SHP77 (cell line): ENCODE measurements at regions not wholly inside any gene's neighbourhood (a gene's known extent, or its start where the extent isn't known, plus 50 kb on each side); places are given as distances from the start of the nearest gene placed in this dataset.

Experiments used
- DNase-seq, 2 experiments: peaks; one replicate each; lab custom pipeline; 2025; lab: John Stamatoyannopoulos, UW

GRCh38 chr7:120164-120991, 72.0 kb upstream of the FAM20C start:
- DNase-seq: no peak

GRCh38 chr7:121002-121785, 71.2 kb upstream of the FAM20C start:
- no peak for DNase-seq

DNA sequence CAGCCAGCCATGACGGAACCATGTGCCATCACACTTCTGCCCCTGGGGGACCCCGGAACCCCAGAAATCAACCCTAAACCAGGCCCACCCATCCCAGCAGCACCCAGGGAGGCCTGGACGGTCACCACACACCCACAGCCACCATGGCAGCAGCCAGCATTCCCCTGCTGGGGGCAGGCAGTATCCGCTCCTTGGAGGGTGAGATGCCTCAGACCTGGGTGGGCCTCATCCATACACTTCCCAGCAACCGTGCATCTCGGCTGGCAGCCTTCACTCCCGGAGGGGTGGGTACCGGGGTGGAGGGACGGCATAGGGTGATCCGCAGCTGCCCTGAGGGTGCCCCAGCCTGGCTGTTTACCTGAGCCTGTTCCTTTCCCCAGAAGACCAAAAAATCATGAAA, 69.1 kb upstream of the FAM20C start:
- no peak for DNase-seq

- DNase-seq: peak; percentile 6 to 18
Measured at GRCh38 chr7:124130-124949, 68.0 kb upstream of the FAM20C start.

- no peak for DNase-seq
Measured at GRCh38 chr7:125061-125475, 67.3 kb upstream of the FAM20C start.

- DNase-seq: no peak
Measured at GRCh38 chr7:125661-126060, 66.7 kb upstream of the FAM20C start.

- no peak for DNase-seq
Measured at GRCh38 chr7:126368-126767, 66.0 kb upstream of the FAM20C start.

DNA sequence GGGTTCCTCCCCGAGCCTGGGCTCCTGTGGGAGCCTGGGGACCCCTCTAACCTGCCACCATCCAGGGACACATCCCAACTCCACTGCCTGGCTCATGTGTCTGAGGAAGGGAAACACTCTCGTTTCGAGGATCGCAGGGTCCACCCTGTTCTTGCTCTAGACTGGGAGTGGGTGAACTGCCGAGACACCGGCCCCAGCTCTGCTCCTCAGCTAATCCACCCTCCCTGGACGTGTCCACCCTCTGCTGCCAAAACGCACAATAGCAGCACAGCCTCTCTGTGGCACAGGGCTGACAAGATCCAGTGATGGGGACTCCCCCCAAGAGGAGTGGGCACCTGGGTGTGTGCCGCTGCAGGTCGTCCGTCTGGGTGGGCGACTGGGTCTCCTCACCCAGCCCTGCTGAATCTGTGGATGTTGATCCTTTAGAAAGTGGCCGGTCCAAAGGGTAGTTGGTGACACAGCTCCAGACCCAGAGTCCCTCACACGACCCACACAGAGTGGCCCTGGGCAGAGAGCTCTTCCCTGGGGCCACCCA, 65.2 kb upstream of the FAM20C start:
- DNase-seq: no peak

DNA sequence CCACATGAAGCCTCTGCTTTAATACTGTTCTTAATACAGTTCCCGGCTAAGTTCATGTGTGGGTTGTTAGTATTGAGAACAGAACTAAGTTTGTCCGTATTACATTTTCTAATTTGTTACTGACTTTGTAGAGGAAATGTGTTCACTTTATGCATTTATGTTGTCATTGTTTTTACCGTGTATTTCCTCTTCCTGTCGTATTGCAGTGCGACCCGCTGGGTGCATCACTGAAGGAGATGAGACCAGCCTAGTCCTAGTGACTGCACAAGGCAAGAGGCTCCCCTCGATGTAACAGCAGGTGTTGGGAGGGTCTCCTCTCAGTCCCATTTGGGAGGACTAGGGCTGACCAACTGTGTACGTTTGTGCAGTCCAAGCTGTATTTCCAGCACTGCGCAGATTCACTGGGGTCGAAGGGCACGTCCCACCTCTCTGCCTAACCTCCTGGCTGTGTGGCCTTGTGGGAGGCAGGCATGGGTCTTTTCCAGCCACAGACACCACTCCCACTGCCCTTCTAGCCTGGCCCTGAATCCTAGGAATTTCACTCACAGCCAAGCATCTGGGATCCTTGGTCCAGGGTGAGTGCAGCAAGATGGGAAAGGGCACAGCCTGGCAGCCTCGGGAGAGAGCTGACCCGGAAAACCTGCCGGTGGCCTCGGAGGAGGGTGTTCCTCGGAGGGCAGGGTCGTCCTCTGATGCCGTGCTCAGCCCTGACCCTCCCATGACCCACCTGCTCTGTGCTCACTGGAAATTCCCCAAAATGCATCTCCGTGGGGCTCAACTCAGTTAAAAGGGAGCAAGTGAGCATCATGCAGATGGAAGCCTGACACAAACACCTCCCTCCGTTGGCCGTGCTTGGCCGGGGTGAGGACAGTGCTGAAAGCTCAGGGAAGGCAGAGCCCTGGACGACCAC, 63.9 kb upstream of the FAM20C start:
- no peak for DNase-seq

GRCh38 chr7:129366-130221, 62.8 kb upstream of the FAM20C start:
- DNase-seq: no peak

DNA sequence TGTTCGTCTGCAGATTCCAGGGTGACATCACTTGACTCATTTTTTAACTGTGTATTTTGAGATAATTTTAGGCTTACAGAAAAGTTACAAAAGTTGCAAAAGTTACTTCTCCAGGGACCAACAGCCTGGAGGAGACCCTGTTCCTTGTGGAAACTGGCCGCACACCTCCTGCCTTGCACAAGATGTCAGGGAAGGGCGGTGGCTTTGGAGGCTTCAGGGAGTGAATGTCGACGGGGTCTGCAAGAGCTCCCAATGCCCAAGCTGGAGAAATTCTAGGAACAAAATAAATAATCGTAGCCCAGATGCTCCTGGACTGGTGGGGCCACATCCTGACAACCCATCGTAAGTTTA, 62.2 kb upstream of the FAM20C start:
- DNase-seq: no peak

- DNase-seq: no peak
Measured at GRCh38 chr7:130875-131780, 61.2 kb upstream of the FAM20C start.

DNA sequence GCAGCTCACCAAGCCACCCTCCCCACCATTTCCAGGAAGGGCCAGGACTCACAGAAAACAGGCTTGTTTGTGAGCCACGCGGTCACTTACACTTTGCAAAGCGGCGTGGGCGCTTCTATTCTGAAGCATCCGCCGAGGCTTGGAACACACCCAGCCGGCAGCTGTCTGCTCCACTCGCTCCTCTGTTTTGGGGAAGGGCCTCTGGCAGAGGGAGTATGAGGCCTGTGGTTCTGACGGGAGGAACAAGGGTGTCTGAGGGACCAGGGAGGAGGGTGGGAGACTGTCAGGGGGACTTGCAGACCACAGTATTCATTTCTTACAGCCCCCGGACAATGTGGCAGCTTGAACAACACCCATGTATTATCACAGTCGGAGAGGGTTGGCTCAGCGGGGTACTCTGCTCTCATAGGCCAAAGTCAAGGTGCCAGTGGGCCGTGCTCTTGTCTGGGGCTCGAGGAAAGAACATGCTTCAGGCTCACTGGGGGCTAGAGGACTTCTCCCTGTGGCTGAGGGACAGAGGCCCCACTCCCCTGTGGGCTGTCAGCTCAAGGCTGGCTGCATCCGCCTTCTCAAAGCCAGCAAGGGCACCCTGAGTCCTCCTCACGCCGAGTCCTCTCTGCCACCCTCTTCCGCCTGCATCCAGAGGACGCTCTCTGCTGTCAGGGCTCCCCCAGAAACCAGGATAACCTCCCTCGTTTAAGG, 60.4 kb upstream of the FAM20C start:
- DNase-seq: no peak

GRCh38 chr7:132899-133298, 59.5 kb upstream of the FAM20C start:
- no peak for DNase-seq

GRCh38 chr7:133470-133869, 58.9 kb upstream of the FAM20C start:
- no peak for DNase-seq

DNA sequence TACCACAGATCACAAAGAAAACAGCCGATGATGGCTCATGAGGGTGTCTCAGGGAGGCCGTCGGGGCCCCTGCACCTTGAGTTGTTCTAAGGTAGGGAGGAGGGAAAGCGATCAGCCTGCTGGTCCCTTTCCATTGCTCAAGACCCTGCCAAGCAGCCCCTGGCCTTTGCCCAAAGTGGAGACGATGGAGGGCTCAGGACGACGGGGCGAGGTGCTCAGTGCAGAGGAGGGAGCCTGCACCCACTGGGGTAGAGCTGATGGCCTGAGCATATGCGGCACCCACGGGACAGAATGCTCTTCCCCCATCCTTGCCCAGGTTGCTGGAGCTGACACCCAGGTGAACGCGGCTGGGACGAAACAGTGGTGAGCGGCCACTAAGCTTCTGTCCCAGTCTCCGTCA, 58.3 kb upstream of the FAM20C start:
- DNase-seq: no peak

GRCh38 chr7:134561-135256, 57.7 kb upstream of the FAM20C start:
- no peak for DNase-seq

GRCh38 chr7:135257-135653, 57.1 kb upstream of the FAM20C start:
- no peak for DNase-seq
